AG09319 (cell line): ENCODE measurements at regions not wholly inside any gene's neighbourhood (a gene's known extent, or its start where the extent isn't known, plus 50 kb on each side); places are given as distances from the start of the nearest gene placed in this dataset.

Source experiments
- DNase-seq: peaks from one replicate; pipeline ENCODE4 v3.0.0-alpha.2; 2010; ENCODE audit warnings: low read depth; ENCODE audit errors: extremely low read depth
- CTCF ChIP-seq: IDR thresholded peaks from 2 replicates; pipeline ENCODE4 v1.5.1; 2011; ENCODE audit warnings: low read depth, mild to moderate bottlenecking, inconsistent platforms, low read length, moderate library complexity

GRCh38 chr3:66567077-66567476 is 66.3 kb upstream of the LRIG1 start:
- no peak for DNase-seq
- no peak for TF ChIP-seq CTCF

GRCh38 chr3:66572090-66572675 is 71.4 kb upstream of the LRIG1 start:
- DNase-seq = no peak
- TF ChIP-seq CTCF = no peak

- no peak for DNase-seq
- peak; percentile 7 for TF ChIP-seq CTCF
Observed at GRCh38 chr3:66572938-66573710, 72.3 kb upstream of the LRIG1 start.

- no peak for DNase-seq
- TF ChIP-seq CTCF = no peak
Observed at GRCh38 chr3:66574091-66574490, 73.3 kb upstream of the LRIG1 start.

GRCh38 chr3:66577426-66578203 is 76.8 kb upstream of the LRIG1 start:
- DNase-seq = no peak
- TF ChIP-seq CTCF = no peak

- DNase-seq = no peak
- no peak for TF ChIP-seq CTCF
Observed at GRCh38 chr3:66581256-66581655, 80.4 kb upstream of the LRIG1 start.
